Activated CD8-positive, alpha-beta T cell treated with anti-CD3 and anti-CD28 coated beads, Interleukin-2, amount 10 ng/mL, durations not matched to agents 7 days and 5 days (primary cell): ENCODE measurements at regions not wholly inside any gene's neighbourhood (a gene's known extent, or its start where the extent isn't known, plus 50 kb on each side); places are given as distances from the start of the nearest gene placed in this dataset.

Experiments
- ATAC-seq: fragments of 150-1000 bp; cut with Tn5 transposase; one replicate; pipeline ENCODE4 v1.10.0; 2021; ENCODE audit warnings: moderate library complexity
- CTCF ChIA-PET: fragments of 350-600 bp; sonication (Branson Sonifier 250); formaldehyde crosslinking; loops from one replicate; lab custom pipeline; 2021; ENCODE audit warnings: antibody characterized with exemption; lab: Charles Lee
- POLR2A ChIA-PET: fragments of 350-600 bp; sonication (Branson Sonifier 250); formaldehyde crosslinking; loops from one replicate; lab custom pipeline; 2021; ENCODE audit warnings: antibody characterized with exemption; lab: Charles Lee
- DNase-seq: peaks from one replicate; pipeline ENCODE4 v3.0.0-alpha.2; 2020
- H3K27ac Mint-ChIP-seq: one replicate; pipeline ENCODE4 v1.8.0; 2021; ENCODE audit warnings: mild to moderate bottlenecking, mixed read lengths
- H3K27me3 Mint-ChIP-seq: one replicate; pipeline ENCODE4 v1.8.0; 2021; ENCODE audit warnings: low read depth, mixed read lengths
- H3K36me3 Mint-ChIP-seq: one replicate; pipeline ENCODE4 v1.8.0; 2021; ENCODE audit warnings: low read depth, mixed read lengths
- H3K4me1 Mint-ChIP-seq: one replicate; pipeline ENCODE4 v1.8.0; 2021; ENCODE audit warnings: low read depth, mixed read lengths
- H3K4me3 Mint-ChIP-seq: one replicate; pipeline ENCODE4 v1.8.0; 2021; ENCODE audit warnings: mild to moderate bottlenecking, mixed read lengths
- H3K9me3 Mint-ChIP-seq: one replicate; pipeline ENCODE4 v1.8.0; 2022; ENCODE audit warnings: mixed read lengths; ENCODE audit not compliant: insufficient read depth

DNA sequence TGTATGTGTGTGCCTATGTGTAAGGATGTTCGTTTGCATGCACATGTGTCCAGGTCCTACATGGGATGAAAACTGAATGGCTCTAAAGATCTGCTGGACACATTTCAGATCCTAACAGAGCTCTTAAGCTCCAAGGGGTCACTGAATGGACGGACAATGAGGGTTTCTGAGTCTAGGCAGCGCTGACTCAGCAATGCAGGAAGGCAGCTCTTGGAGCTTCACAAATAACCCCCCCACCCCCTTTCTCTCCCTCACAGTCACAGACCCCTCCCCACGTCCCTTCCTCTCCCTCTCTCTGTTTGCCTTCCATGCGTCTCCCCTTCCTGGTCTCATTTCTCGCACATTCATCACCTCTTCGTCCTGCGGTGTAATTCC, 369.8 kb downstream of the PREX1 start:
- POLR2A ChIA-PET: no interaction called here
- peaks cover 5% of the 10 kb centered on the region for H3K27me3 Mint-ChIP-seq
- DNase-seq (no peak), ATAC-seq (no peak)
- no peaks in the 10 kb centered on the region for H3K9me3 Mint-ChIP-seq
- CTCF ChIA-PET: no interaction called here
- no peaks in the 10 kb centered on the region for H3K36me3 Mint-ChIP-seq
- no peaks in the 10 kb centered on the region for H3K4me1 Mint-ChIP-seq
- no peak overlapping the region for H3K4me3 Mint-ChIP-seq
- H3K27ac Mint-ChIP-seq: no peak overlapping the region

DNA sequence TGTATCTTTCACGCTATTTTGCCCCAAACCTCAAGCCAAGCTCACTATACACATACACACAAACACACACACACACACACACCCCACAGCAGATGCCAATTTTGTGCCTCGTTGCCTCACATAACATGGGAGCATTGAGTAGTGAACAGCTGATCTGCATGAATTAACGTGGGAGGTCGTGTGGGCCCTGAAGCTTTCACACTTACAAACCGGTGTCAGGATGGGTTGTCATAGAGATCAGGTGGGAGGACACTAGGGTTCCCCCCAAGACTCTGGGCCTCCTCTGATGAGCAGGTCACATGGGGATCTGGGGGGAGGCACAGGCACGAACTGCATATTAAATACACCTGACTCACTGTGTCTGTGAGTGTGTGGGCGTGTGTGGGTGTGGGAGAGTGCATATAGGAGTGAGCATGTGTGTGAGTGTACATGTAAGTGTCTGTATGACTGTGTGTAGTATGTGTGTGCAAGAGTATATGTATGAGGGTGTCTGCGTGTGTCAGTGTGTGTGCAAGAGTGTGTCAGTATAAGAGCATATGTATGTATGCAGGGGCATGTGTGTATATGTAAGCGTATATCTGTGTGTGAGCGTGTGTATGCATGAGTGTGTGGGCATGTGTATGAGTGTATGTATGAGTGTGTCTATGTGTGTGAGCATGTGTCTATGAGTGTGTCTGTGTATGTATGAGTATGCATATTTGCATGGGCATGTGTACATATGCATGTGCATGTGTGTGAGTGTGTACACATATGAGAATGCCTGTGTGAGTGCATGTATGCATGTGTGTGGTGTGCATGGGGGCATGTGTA, 370.4 kb downstream of the PREX1 start:
- Mint-ChIP-seq H3K9me3 (no peaks in the 10 kb centered on the region), H3K4me1 (no peaks in the 10 kb centered on the region), H3K27me3 (peaks cover 5% of the 10 kb centered on the region), H3K27ac (no peak overlapping the region), H3K4me3 (no peak overlapping the region), H3K36me3 (no peaks in the 10 kb centered on the region)
- ATAC-seq (no peak), DNase-seq (no peak)
- CTCF ChIA-PET: no interaction called here
- POLR2A ChIA-PET: no interaction called here

DNA sequence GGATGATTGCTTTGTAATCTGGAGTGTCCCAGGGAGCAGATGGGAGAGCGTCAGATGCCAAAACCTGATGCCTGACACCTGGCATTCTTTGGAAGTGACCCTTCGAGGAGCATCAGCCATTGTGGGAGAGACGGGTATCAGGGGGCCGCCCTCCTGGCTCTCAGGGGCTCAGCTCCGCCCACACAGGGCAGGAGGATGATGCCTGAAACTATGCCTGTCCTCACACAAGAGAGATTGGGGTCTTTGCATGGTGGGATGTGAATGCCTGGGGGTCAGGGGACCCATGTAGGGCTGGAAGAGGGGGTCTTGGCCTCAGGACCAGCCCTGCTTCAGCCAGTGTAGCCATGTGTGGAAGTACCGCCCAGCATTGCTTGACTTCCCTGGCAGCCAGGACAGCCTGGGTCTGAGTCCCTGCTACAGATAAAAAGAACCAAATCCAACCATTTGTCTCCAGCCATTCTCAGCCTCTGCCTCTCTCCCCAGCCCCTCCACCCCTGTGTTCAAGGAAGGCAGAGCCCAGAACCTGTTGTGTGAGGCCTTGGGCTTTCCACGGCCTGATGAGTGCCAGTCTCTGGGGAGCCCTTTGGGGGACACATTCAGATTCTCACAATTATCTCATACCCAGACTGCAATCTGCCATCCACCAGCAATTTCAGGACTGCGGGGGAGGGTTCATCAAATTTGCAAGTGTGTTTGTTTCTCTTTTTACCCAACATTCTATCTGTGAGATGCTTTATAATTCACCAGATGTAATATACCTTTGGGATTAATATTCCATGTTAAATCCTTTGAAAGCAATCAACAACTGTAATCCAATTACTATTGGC, 371.2 kb downstream of the PREX1 start:
- H3K4me3 Mint-ChIP-seq: no peak overlapping the region
- H3K9me3 Mint-ChIP-seq: no peaks in the 10 kb centered on the region
- H3K27ac Mint-ChIP-seq: no peak overlapping the region
- peaks cover 5% of the 10 kb centered on the region for H3K27me3 Mint-ChIP-seq
- ChIA-PET POLR2A (no interaction called here), CTCF (no interaction called here)
- ATAC-seq (no peak), DNase-seq (no peak)
- H3K36me3 Mint-ChIP-seq: no peaks in the 10 kb centered on the region
- H3K4me1 Mint-ChIP-seq: no peaks in the 10 kb centered on the region

DNA sequence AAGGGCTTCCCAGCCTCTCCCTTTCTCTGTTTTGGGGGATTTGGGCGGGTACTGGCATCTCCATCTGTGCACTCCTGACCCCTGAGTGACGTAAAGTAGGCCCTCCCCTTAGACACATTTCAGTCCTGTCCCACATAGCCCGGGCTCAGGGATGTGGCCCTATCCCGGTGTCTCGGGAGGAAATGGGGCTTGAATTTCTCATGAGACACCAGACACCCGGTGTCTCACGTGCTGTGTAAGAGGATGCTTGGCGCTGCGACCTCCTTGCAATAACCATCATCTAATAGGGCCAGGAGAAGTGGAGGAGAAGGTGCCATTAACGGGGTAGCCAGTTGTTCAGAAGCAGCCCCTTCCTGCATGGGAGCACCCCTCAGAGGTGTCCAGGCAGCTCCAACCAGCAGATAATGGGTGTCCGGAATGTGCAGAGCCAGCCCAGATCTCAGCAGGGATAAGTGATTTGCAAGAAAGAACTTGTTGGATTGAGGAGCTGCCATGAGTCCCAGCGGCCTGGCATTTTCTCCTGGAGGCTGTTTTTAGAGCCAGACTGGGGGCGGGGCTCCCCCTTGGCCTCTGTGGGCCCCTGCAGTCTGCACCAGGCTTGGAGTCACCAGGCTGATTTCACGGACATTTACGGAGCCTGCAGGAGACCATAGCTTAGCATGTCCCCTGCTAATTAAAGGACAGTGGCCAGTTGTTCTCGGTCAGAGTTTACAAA, 372.0 kb downstream of the PREX1 start:
- Mint-ChIP-seq H3K27me3 (peaks cover 3% of the 10 kb centered on the region), H3K4me3 (no peak overlapping the region), H3K27ac (no peak overlapping the region), H3K9me3 (no peaks in the 10 kb centered on the region), H3K4me1 (no peaks in the 10 kb centered on the region), H3K36me3 (no peaks in the 10 kb centered on the region)
- no peak for DNase-seq
- ChIA-PET POLR2A (no interaction called here), CTCF (no interaction called here)
- ATAC-seq: no peak

DNA sequence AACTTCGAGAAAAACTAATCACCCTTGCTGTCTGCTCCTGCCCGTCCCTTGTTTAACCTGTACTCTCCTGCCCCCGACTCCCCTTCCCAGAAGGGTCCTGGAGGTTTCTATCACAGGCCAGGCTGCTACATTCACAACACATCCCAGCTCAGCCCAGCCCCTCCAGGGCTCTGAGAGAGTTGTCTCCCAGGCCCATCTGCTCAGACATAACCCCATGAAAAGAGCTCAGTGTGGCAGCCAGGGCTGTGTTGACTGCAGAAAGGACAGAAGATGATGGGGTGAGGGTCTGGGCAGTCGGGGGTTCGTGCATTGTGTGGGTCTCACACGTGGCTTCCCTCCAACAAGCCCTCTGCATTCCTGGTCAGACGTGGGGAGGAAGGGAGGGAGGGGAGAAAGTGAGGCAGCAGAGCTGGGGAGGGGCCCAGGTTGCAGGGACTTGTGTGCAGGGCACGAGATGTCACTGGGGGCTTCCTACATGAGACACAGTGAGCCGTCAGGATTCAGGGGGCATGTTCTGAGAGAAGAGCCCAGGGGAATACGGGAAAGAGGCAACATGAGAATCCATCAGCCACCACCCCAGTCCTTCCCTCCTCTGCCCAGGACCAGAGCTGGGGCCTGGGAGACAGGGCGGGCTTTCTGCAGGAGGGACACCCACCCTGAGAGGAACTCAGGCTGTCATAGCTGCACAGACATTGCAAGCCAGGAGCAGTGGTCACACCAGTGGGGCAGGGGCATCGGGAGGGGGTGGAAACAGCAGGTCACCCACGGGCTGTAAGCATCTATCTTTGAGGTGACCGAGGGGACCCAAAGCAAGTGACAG, 372.9 kb downstream of the PREX1 start:
- POLR2A ChIA-PET: no interaction called here
- ATAC-seq: no peak

DNA sequence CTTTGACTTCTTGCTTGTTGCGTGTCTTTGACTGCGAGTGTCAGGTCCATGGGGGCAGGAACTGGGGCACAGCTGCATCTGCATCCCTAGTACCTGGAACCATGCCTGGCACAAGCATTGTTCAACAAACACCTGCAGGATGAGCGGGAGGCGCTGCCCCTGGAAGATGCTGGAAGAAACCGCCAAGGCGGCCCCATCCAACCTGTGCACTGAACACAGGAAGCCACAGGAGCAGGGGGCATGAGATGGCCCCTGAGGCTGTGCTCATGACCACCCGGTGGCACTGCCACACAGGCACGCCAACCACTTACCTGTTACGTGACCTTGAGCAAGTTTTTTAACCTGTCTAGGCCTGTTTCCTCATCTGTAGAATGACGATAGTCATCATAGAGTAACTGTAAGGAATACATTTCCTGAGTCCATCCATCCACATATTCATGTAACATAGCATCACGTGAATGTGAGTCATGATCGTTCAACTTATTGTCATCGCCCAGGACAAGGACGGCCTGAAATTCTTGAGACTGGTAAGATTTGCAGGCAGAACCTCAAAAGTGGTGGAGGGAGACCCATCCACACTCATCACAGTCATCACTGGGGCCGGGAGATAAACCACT, 374.2 kb downstream of the PREX1 start:
- DNase-seq: no peak
- Mint-ChIP-seq H3K9me3 (no peaks in the 10 kb centered on the region), H3K36me3 (no peaks in the 10 kb centered on the region), H3K4me3 (no peak overlapping the region), H3K4me1 (no peaks in the 10 kb centered on the region), H3K27ac (no peak overlapping the region), H3K27me3 (no peaks in the 10 kb centered on the region)
- CTCF ChIA-PET: no interaction called here
- ATAC-seq: no peak
- POLR2A ChIA-PET: no interaction called here

More for the DNA sequence above, 372.9 kb downstream of the PREX1 start:
- Mint-ChIP-seq H3K4me1 (no peaks in the 10 kb centered on the region), H3K27me3 (no peaks in the 10 kb centered on the region), H3K27ac (no peak overlapping the region), H3K4me3 (no peak overlapping the region), H3K36me3 (no peaks in the 10 kb centered on the region), H3K9me3 (no peaks in the 10 kb centered on the region)
- CTCF ChIA-PET: no interaction called here
- no peak for DNase-seq

DNA sequence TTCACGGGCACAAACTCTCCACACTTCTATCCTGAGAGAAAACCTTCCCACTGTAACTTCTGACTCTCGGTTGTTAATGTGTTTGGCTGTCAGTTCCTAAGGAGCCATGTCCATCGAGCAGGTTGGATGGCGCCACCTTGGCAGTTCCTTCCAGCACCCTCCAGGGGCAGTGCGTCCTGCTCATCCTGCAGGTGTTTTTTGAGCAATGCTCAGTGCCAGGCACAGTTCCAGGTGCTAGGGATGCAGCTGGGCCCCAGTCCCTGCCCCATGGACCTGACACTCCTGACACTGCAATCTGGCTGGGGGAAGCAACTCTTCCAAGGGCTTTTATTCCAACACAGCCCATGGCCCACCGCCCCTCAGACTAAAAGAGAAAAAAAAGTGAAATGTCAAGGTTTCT, 376.4 kb downstream of the PREX1 start:
- H3K27ac Mint-ChIP-seq: no peak overlapping the region
- DNase-seq: no peak
- no peaks in the 10 kb centered on the region for H3K4me1 Mint-ChIP-seq
- POLR2A ChIA-PET: no interaction called here
- CTCF ChIA-PET: no interaction called here
- H3K4me3 Mint-ChIP-seq: no peak overlapping the region
- no peaks in the 10 kb centered on the region for H3K36me3 Mint-ChIP-seq
- no peaks in the 10 kb centered on the region for H3K27me3 Mint-ChIP-seq
- no peaks in the 10 kb centered on the region for H3K9me3 Mint-ChIP-seq
- no peak for ATAC-seq

DNA sequence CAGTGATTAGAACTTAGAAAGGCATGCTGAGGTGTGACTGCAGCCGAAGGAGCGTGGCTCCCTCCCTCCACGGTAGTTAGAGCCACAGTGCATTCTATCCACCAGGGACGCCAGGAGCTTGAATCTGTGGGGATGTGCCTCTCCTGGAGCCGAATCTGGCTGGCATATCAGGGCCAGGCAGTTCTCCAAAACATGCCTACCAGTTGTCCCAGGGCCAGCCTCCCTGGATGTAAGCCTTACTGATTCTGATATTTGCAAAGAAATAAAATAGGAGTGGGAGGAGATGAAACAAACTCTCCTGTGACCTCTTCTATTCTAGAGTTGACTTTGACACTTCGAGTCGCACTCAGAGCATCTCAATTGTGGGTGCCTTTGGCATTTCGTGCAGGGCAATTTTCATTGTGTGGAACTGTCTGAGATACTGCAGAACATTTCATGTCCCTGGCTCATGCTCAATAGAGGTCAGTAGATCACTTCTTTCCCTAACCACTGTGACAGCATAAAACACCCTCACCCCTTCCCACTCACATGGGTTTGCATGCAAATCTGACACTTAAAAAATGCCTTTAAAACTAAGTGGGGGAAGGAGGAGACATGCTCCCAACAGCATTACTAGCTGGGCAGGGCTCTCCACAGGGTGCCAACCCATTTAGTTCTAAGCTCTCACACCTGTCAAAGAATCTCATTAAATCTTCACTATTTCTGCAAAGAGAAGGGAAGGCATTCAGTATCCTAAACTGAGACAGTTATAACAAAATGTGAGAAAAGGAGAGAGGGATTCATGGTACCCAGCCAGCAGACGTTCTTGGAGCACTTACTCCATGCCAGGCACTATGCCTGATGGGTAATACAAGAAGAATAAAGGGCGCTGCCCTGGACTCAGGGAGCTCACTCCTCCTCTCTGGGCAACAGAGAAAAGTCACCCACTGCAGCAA, 378.9 kb downstream of the PREX1 start:
- Mint-ChIP-seq H3K36me3 (no peaks in the 10 kb centered on the region), H3K4me1 (no peaks in the 10 kb centered on the region), H3K27ac (no peak overlapping the region), H3K27me3 (no peaks in the 10 kb centered on the region), H3K9me3 (peaks cover 7% of the 10 kb centered on the region), H3K4me3 (no peak overlapping the region)
- no peak for DNase-seq
- ChIA-PET CTCF (no interaction called here), POLR2A (no interaction called here)
- ATAC-seq: no peak

DNA sequence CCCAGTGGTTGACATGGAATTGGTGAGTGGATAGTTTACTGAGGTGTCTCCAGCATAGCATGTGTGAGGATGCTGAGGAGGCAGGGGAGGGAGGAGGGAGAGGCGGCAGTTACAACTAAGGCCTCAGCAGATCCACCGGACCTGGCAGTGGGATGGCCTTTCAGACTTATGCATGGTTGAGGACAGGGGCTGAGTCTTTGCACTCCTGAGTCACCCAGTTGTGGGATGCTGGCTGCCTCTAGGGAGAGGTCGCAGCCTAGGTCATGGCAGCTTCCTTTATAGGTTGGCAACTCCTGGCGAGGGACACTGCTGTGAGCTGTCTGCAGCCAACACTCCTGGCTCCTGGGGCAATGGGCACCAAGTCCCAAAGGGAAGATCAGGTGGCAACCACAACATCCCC, 380.3 kb downstream of the PREX1 start:
- Mint-ChIP-seq H3K4me1 (no peaks in the 10 kb centered on the region), H3K27ac (no peak overlapping the region), H3K9me3 (peaks cover 7% of the 10 kb centered on the region), H3K4me3 (no peak overlapping the region), H3K27me3 (no peaks in the 10 kb centered on the region), H3K36me3 (no peaks in the 10 kb centered on the region)
- ChIA-PET CTCF (no interaction called here), POLR2A (no interaction called here)
- ATAC-seq (no peak), DNase-seq (no peak)

DNA sequence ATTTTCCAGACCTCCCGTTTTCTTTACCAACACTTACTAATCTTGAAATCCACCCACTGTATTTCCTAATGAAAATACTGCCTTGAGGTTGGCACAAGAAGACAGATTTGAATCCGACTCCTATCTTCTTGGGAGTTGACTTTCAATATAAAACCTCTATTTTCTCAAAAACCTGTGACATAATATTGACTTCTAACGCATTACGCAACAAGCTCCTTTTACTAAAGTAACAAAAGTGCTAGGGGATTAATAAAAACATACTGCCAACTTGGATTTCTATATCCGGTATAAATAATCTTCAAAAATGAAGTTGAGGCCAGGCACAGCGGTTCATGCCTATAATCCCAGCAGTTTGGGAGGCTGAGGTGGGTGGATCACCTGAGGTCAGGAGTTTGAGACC, 382.0 kb downstream of the PREX1 start:
- no peaks in the 10 kb centered on the region for H3K27me3 Mint-ChIP-seq
- no peaks in the 10 kb centered on the region for H3K36me3 Mint-ChIP-seq

More for the DNA sequence above, 382.0 kb downstream of the PREX1 start:
- ChIA-PET CTCF (no interaction called here), POLR2A (no interaction called here)
- no peak overlapping the region for H3K27ac Mint-ChIP-seq
- no peaks in the 10 kb centered on the region for H3K4me1 Mint-ChIP-seq
- DNase-seq (no peak), ATAC-seq (no peak)
- H3K9me3 Mint-ChIP-seq: peaks cover 7% of the 10 kb centered on the region
- no peak overlapping the region for H3K4me3 Mint-ChIP-seq
